GM19023 (cell line): ENCODE measurements at regions not wholly inside any gene's neighbourhood (a gene's known extent, or its start where the extent isn't known, plus 50 kb on each side); places are given as distances from the start of the nearest gene placed in this dataset.
"Not testable (repeated sequence)": the region's sequence is repeated elsewhere in the genome, so short reads cannot be mapped to it uniquely, and the experiment has no call there.

Experiments
- ATAC-seq: cut with Tn5 transposase; IDR thresholded peaks from one replicate; pipeline ENCODE4 v1.9.1; 2021; ENCODE audit warnings: mild to moderate bottlenecking, moderate library complexity; ENCODE audit not compliant: unreplicated experiment

GRCh38 chr16:29171296-29171695 is 186.4 kb downstream of the LAT start:
- not testable (repeated sequence) for ATAC-seq

GRCh38 chr16:29170393-29171119 is 185.7 kb downstream of the LAT start:
- not testable (repeated sequence) for ATAC-seq

- not testable (repeated sequence) for ATAC-seq
Observed at GRCh38 chr16:29169295-29169994, 184.6 kb downstream of the LAT start.

GRCh38 chr16:29168515-29169259 is 183.8 kb downstream of the LAT start:
- ATAC-seq, result not testable (repeated sequence)

- not testable (repeated sequence) for ATAC-seq
Observed at GRCh38 chr16:29164442-29165089, 179.7 kb downstream of the LAT start.

GRCh38 chr16:29160171-29160570 is 175.3 kb downstream of the LAT start:
- ATAC-seq, result not testable (repeated sequence)

- ATAC-seq, result not testable (repeated sequence)
Observed at GRCh38 chr16:29159603-29160002, 174.8 kb downstream of the LAT start.

GRCh38 chr16:29158785-29159184 is 173.9 kb downstream of the LAT start:
- ATAC-seq, result no peak

- not testable (repeated sequence) for ATAC-seq
Observed at GRCh38 chr16:29158031-29158784, 173.4 kb downstream of the LAT start.

- not testable (repeated sequence) for ATAC-seq
Observed at GRCh38 chr16:29157051-29157923, 172.4 kb downstream of the LAT start.

GRCh38 chr16:29156511-29156910 is 171.7 kb downstream of the LAT start:
- ATAC-seq, result no peak

GRCh38 chr16:29155866-29156200 is 171.0 kb downstream of the LAT start:
- not testable (repeated sequence) for ATAC-seq

- ATAC-seq, result not testable (repeated sequence)
Observed at GRCh38 chr16:29155131-29155865, 170.4 kb downstream of the LAT start.

- ATAC-seq, result no peak
Observed at GRCh38 chr16:29154676-29155121, 169.8 kb downstream of the LAT start.

GRCh38 chr16:29154088-29154487 is 169.2 kb downstream of the LAT start:
- ATAC-seq, result no peak

- ATAC-seq, result not testable (repeated sequence)
Observed at GRCh38 chr16:29153307-29153706, 168.5 kb downstream of the LAT start.

- not testable (repeated sequence) for ATAC-seq
Observed at GRCh38 chr16:29152544-29153031, 167.7 kb downstream of the LAT start.

GRCh38 chr16:29151317-29151716 is 166.5 kb downstream of the LAT start:
- ATAC-seq, result no peak
